OCI-LY7 (cell line): ENCODE measurements at regions not wholly inside any gene's neighbourhood (a gene's known extent, or its start where the extent isn't known, plus 50 kb on each side); places are given as distances from the start of the nearest gene placed in this dataset.

Experiments
- BruUV-seq: library from RNA; stranded (reverse); fragments of 400-500 nt; replicated peaks from 2 replicates; lab custom pipeline; 2021; lab: Mats Ljungman, UMichigan
- CTCF ChIA-PET: fragments of 300-600 bp; sonication (Branson Sonifier 250); formaldehyde crosslinking; loops from one replicate; lab custom pipeline; 2022; ENCODE audit warnings: antibody characterized with exemption; ENCODE audit not compliant: unreplicated experiment; lab: Charles Lee
- POLR2A ChIA-PET: fragments of 300-600 bp; sonication (Branson Sonifier 250); formaldehyde crosslinking; loops from one replicate; lab custom pipeline; 2022; ENCODE audit warnings: antibody characterized with exemption; lab: Charles Lee
- DNase-seq: peaks from one replicate; pipeline ENCODE4 v3.0.0-alpha.2; 2015; ENCODE audit warnings: low spot score
- H2AFZ ChIP-seq: fragments of 200-600 bp; sonication (generic), shearing (Covaris generic); 2 replicates; pipeline ENCODE4 v1.6.1; 2014; ENCODE audit warnings: mild to moderate bottlenecking, antibody characterized with exemption, low read length, moderate library complexity
- H3K27ac ChIP-seq: fragments of 200-600 bp; sonication (generic); 2 replicates; pipeline ENCODE4 v1.5.1; 2014; ENCODE audit warnings: mixed run types, low read depth, mild to moderate bottlenecking, moderate library complexity, low read length, inconsistent platforms; ENCODE audit not compliant: poor library complexity, severe bottlenecking
- H3K36me3 ChIP-seq: fragments of 200-600 bp; sonication (generic); 2 replicates; pipeline ENCODE4 v1.6.1; 2014; ENCODE audit warnings: mild to moderate bottlenecking, antibody characterized with exemption, low read length, moderate library complexity, mixed read lengths; ENCODE audit not compliant: insufficient read depth
- H3K4me1 ChIP-seq: fragments of 200-600 bp; sonication (generic); 2 replicates; pipeline ENCODE4 v1.5.1; 2014; ENCODE audit warnings: mild to moderate bottlenecking, low read length; ENCODE audit not compliant: insufficient read depth, poor library complexity, severe bottlenecking
- H3K4me2 ChIP-seq: fragments of 200-600 bp; sonication (generic); 2 replicates; pipeline ENCODE4 v1.6.1; 2014; ENCODE audit warnings: mild to moderate bottlenecking, low read length
- H3K4me3 ChIP-seq: fragments of 200-600 bp; sonication (generic); 2 replicates; pipeline ENCODE4 v1.5.1; 2014; ENCODE audit warnings: mild to moderate bottlenecking, low read depth, low read length; ENCODE audit not compliant: poor library complexity, severe bottlenecking
- H3K79me2 ChIP-seq: fragments of 200-600 bp; sonication (generic); 2 replicates; pipeline ENCODE4 v1.6.1; 2016; ENCODE audit warnings: low read depth, mild to moderate bottlenecking, low read length, moderate library complexity, mixed read lengths; ENCODE audit not compliant: insufficient read depth
- H3K9me2 ChIP-seq: fragments of 200-600 bp; sonication (generic); 2 replicates; pipeline ENCODE4 v1.6.1; 2016; ENCODE audit warnings: mild to moderate bottlenecking, low read length, mixed read lengths; ENCODE audit not compliant: insufficient read depth
- H3K9me3 ChIP-seq: fragments of 200-600 bp; sonication (generic); 2 replicates; pipeline ENCODE4 v1.6.1; 2014; ENCODE audit warnings: mild to moderate bottlenecking, mixed run types, low read length, mixed read lengths
- H4K20me1 ChIP-seq: fragments of 200-600 bp; sonication (generic); 2 replicates; pipeline ENCODE4 v1.6.1; 2014; ENCODE audit warnings: mild to moderate bottlenecking, antibody characterized with exemption, low read length, moderate library complexity, mixed read lengths; ENCODE audit not compliant: insufficient read depth
- EZH2phosphoT487 ChIP-seq: fragments of 200-600 bp; sonication (generic); IDR thresholded peaks from 2 replicates; pipeline ENCODE4 v1.6.1; 2018; ENCODE audit warnings: low read depth, borderline replicate concordance, mild to moderate bottlenecking, mixed run types, antibody characterized with exemption, low read length, moderate library complexity, mixed read lengths
- intact Hi-C: fragments of 100-400 bp; cut with micrococcal nuclease; formaldehyde crosslinking; loops from one replicate; pipeline ENCODE4 v1.10.0; 2022; ENCODE audit not compliant: unreplicated experiment
- TF ChIP-seq, protein P1 (sequence below): fragments of 200-600 bp; sonication (generic); conservative IDR thresholded peaks from 2 replicates; pipeline ENCODE4 v1.5.1; 2014; ENCODE audit warnings: mild to moderate bottlenecking, antibody characterized with exemption, low read length, moderate library complexity, mixed read lengths

DNA sequence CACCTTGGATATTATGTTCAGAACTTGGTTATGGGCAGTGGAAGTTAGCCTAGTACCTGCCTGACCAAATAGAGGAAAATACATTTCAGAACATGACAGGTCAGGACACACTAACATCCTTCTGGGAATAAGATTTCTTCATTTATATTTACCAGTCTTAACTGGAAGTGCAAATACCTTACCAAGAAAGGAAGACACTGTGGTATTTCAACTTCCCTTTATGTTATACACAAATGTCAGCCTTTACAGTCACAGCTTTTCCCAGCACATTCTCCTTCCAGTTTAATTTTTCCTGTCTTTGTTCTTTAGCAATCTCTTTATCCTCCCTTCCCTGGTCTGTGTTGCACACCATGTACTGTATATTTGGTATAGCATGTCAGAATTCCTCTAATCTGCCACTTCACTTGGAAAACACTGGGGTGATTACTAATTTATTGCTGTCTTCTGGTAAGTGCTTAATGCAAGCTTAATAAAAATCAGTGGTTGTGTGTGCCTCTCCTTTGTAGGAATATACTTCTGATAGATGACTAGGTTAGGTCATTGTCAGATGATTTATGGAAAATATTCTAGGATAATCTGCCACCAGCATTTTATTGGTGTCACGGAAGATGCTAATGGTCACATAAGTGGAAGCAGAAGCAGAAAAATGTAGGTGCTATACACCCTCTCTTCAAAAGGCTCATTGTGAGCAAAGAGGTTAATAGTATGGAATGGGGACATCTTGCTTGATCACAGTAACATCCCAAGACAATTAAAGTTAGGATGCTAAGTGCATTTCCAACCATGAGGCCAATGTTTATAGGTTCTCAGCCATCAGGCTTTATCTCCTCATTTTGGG, 124.3 kb upstream of the STARD13 start:
- intact Hi-C loops: no loop called here
- ChIA-PET CTCF (no interaction called here), POLR2A (no interaction called here)
- Histone ChIP-seq H3K27ac (no peak overlapping the region), H3K4me1 (no peaks in the 10 kb centered on the region), H3K9me3 (no peaks in the 10 kb centered on the region), H2AFZ (no peak overlapping the region), H3K79me2 (no peaks in the 10 kb centered on the region), H4K20me1 (no peaks in the 10 kb centered on the region), H3K9me2 (no peaks in the 10 kb centered on the region), H3K36me3 (no peaks in the 10 kb centered on the region), H3K4me2 (no peak overlapping the region), H3K4me3 (no peak overlapping the region)
- DNase-seq: no peak
- no peak for TF ChIP-seq EZH2phosphoT487
- BruUV-seq: no TSS peak

DNA sequence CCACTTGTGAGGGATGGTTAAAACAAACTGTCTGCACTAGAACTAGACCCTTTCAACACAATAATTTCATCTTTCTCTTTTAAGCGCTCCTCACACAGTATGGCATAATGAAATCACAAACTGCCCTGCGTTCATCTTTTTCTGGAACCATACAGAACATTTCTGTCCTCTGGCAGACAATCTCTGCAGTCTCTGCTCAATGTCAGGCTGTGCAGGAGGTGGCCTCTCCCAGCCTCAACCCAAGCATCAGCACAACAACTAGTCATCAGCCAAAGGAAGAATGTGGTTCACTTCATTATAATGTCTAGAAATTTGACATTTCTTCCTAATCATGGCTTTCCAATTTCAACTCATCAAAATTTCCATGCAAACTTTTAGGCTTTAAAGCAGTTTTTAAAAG, 125.1 kb upstream of the STARD13 start:
- Histone ChIP-seq H3K9me3 (no peaks in the 10 kb centered on the region), H3K4me1 (no peaks in the 10 kb centered on the region), H3K27ac (no peak overlapping the region), H3K9me2 (no peaks in the 10 kb centered on the region), H4K20me1 (no peaks in the 10 kb centered on the region), H2AFZ (no peak overlapping the region), H3K4me3 (no peak overlapping the region), H3K4me2 (no peak overlapping the region), H3K79me2 (no peaks in the 10 kb centered on the region), H3K36me3 (no peaks in the 10 kb centered on the region)
- no peak for TF ChIP-seq EZH2phosphoT487
- TF ChIP-seq, protein P1, sequence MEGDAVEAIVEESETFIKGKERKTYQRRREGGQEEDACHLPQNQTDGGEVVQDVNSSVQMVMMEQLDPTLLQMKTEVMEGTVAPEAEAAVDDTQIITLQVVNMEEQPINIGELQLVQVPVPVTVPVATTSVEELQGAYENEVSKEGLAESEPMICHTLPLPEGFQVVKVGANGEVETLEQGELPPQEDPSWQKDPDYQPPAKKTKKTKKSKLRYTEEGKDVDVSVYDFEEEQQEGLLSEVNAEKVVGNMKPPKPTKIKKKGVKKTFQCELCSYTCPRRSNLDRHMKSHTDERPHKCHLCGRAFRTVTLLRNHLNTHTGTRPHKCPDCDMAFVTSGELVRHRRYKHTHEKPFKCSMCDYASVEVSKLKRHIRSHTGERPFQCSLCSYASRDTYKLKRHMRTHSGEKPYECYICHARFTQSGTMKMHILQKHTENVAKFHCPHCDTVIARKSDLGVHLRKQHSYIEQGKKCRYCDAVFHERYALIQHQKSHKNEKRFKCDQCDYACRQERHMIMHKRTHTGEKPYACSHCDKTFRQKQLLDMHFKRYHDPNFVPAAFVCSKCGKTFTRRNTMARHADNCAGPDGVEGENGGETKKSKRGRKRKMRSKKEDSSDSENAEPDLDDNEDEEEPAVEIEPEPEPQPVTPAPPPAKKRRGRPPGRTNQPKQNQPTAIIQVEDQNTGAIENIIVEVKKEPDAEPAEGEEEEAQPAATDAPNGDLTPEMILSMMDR: no peak
- POLR2A ChIA-PET: no interaction called here
- DNase-seq: no peak
- CTCF ChIA-PET: no interaction called here
- intact Hi-C loops: no loop called here
- BruUV-seq: no TSS peak

DNA sequence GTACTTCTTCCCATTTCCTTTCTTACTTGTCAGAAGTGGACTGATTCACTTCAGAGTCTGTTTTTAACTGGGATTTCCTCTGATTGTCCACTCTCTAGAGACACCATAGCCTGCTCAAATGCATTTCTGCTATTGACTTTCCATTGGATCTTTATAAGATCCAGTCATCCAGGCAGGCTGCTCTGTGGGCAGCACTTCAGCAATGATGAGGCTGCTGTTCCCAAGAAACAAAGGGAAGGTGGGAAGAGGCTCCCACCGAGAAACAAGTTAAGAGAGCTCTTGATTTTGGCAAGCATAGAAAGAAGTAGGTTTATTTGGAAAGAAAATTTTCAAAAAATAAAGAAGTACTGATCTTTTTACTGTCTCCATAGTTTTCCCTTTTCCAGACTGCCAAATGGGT, 125.8 kb upstream of the STARD13 start:
- no peak for DNase-seq
- CTCF ChIA-PET: no interaction called here
- no peak overlapping the region for H3K4me3 ChIP-seq
- no peaks in the 10 kb centered on the region for H3K4me1 ChIP-seq
- no peaks in the 10 kb centered on the region for H3K79me2 ChIP-seq
- no peak overlapping the region for H3K27ac ChIP-seq
- no peak for TF ChIP-seq EZH2phosphoT487
- TF ChIP-seq, protein P1: no peak
- H3K9me3 ChIP-seq: no peaks in the 10 kb centered on the region
- H3K36me3 ChIP-seq: no peaks in the 10 kb centered on the region
- no TSS peak for BruUV-seq
- H3K4me2 ChIP-seq: no peak overlapping the region
- H4K20me1 ChIP-seq: no peaks in the 10 kb centered on the region
- H3K9me2 ChIP-seq: no peaks in the 10 kb centered on the region
- intact Hi-C loops: no loop called here
- POLR2A ChIA-PET: no interaction called here
- no peak overlapping the region for H2AFZ ChIP-seq
